Fibroblast of skin of left quadriceps (primary cell): ENCODE measurements at regions not wholly inside any gene's neighbourhood (a gene's known extent, or its start where the extent isn't known, plus 50 kb on each side); places are given as distances from the start of the nearest gene placed in this dataset.
"Not testable (repeated sequence)": the region's sequence is repeated elsewhere in the genome, so short reads cannot be mapped to it uniquely, and the experiment has no call there.

Experiments used
- DNase-seq, 2 experiments: peaks; one replicate each; pipeline ENCODE4 v3.0.0-alpha.2; 2013; ENCODE audit warnings: low read depth in 2 of 2

DNA sequence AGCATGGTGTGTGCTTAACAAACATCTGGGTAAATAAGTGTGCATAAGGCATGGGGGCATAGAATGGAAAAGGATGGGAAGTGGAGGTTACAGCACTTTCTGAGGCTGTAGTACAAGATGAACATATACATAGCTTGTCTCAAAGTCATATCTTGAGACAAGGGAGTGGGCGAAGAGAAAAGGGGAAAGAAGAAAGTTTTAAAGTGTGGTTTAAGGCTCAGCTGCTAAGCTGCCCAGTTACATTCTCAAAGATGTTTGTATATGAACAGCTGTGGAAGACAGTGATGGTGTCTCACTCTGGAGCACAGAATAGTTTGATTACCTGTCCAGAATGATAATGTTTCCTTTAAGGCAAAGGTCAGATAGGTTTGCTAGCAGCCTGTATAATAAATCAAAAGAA is 61.9 kb upstream of the LANCL2 start:
- no peak for DNase-seq

DNA sequence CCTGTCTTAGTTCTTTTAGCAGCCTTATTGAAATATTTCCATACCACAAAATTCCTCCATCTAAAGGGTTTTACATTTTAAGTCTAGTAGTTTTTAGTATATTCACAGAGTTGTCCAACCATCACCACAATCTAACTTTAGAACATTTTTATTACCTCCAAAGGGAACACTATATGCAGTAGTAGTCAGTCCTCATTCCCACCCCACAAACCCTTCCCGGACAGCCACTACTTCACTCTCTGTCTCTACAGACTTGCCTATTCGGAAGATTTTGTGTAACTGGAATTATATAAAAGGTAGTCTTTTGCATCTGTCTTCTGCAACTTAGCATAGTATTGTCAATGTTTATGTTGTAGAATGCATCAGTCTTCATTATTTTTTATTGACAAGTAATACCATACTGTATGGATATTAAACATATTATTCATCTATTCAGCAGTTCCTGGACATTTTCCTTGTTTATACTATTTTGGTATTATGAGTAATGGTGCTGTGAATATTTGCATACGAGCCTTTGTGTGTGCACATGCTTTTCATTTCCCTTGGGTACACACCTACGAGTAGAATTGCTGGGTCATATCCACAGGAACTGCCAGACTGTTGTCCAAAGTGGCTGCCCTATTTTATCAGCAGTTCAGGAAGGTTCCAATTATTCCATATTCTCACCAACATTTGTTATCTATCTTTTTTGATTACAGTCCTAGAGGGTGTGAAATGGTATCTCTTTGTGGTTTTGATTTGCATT is 60.9 kb upstream of the LANCL2 start:
- no peak for DNase-seq

DNA sequence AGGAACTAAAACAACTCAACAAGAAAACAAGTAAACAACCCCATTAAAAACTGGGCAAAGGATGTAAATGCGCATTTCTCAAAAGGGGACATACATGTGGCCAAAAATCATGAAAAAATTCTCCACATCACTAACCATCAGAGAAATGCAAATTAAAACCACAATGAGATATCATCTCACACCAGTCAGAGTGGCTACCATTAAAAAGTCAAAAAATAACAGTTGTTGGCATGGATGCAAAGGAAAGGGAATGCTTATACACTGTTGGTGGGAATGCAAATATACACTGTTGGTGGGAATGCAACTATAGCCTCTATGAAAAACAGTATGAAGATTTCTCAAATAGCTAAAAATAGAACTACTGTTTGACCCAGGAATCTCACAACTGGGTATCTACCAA is 60.0 kb upstream of the LANCL2 start:
- no peak for DNase-seq

DNA sequence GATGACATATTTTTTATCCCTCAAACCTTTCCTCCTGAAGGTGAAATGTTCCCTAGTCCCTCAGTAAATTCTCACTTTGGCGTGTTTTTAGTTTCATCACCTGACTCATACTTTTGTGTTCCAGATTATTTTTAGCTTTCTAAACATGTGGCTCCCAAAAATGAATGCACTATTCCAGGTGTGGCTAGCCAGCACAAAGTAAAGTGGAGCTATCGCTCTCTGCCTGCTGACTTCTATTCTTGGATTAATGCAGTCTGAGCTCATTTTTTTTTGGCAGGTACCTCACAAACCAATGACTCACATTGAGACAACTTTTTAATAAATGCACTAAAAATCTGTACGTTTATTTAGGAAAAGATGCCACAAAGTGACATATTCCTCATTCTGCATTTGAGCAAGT is 58.8 kb upstream of the LANCL2 start:
- DNase-seq: no peak

DNA sequence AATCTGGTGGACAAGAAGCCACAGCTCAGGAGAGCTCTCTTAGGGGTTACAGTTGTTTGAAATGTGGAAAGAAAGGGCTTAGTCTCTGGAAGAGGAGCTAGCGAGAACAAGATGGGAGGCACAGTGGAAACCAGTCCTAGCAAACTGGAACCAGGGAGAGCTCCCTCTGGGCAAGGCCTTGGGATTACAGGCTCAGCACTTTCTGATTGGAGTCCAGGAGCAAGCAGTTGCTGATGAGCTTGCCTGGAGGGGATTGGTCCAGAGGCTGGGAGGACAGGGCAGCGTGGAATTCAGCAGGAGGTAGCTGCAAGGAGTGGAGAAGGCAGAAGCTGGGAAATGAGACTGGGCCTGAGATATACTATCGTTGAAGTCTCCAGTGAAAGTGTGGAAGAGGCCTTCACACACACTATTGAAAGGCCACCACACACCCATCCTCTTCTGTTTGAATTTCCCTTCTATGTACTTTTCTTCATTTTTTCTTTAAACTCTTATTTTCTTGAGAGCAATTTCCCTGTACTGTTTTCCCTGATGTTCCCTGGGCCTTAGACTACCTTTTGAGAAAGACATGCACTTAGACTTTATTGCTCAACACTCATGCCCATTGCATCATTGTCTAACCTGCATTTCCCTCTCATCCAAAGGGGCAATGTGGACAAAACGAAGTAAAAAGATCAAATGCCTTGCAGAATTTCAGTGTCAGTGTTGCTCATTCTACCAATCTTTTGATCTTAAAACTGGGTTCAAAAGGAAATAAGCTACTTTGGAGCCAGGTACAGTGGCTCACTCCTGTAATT is 57.8 kb upstream of the LANCL2 start:
- DNase-seq: no peak

DNA sequence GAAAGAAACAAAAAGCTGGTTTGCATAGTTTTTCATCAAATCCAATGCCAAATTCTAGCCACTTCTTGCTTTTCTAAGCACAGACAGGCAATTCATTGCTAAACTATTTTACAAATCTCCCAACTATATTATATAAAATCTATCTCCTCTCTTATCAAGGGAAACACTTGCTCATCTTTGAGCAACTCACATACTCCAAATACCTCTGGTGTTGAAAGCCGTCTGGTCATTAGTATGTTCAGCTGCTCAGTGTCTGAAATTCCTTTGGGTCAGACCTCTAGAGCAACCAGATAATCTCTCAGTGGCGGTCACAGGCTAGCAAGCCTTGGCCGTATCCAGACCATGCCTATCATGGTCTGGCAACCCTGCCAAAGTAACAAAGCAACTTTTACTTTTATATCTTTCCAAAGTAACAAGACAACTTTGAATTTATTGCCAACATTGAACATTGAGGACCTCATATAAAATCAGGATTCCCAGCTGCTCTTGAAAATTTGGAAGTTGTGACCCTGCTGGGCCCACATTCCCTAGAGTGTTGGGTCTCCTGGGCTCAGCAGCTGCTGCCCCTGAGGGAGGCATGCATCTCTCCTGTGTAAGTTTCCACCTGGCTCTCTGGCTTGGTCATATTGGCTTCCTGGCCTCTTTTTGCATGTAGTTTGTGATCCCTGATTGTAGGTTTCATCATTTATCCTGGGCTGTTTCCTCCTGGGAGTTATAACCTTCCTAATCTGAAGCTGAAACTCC is 56.8 kb upstream of the LANCL2 start:
- peak; percentile 39 to 42 for DNase-seq

DNA sequence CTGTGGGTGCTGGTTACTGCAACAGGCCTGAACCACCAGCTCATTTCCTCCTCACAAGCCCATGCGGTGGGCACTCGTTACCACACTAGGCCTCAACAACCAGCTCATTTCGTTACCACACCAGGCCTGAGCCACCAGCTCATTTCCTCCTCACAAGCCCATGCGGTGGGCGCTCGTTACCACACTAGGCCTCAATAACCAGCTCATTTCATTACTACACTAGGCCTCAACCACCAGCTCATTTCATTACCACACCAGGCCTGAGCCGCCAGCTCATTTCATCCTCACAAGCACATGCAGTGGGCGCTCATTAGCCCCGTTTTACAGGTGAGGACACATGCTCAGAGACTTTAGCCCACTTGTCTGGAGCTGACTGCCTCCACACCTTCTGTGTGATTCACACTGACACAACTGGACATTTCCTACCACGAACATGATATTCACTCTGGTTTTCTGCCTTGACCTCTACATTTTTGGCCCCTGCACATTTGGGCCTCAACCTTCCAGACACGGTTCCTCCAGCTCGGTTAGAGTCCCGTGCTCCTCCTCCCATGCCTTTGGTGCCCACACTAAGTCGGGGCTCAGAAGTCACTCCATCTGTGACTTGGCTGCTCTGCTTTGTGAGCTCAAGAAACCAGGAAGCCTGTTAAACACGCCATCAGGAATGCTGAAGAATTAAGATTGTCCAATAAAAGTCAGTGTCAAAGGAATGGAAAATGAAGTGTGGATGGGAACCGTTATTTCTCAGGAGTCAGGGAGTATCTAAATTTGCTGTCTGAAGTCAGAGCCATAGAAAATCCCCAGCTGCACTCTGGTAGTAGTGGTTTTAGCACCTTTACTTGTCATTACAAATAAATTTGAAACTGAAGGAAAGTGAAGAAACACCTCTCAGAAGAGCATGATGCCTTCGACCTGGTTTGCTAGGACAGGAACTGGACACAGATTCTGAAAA is 55.8 kb upstream of the LANCL2 start:
- no peak for DNase-seq

DNA sequence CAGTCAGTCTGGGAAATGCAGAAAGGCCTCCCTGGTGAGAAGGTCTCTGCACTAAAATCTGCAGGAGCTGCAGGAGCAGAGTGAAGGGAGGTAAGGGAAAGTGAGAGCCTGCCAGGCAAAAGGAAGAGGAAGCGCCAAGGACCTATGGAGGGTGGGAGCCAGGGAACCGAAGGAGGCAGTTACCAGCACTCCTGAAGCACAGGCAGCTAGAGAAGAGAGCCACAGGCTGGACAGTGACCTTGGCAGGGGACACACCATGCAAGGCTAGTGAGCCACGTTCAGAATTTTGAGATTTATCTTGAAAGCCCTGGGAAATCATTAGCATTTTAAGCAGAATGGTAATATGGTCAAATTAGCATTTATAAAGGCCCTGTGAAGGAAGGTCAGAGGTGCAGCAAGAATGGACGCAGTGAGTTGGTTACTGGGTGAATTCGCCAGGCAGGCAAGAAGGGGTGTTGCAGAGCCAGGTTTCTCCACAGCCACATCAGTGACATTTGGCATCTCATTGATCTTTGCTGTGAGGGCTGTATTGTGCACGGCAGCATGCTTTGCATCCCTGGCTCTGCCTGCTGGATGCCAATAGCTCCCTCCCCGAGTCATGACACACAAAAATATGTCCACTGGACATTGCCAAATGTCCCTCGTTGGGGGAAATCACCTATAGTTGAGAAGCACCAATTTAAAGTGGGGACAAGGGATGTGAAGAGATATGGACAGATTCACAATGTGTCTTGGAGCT is 54.7 kb upstream of the LANCL2 start:
- no peak for DNase-seq

DNA sequence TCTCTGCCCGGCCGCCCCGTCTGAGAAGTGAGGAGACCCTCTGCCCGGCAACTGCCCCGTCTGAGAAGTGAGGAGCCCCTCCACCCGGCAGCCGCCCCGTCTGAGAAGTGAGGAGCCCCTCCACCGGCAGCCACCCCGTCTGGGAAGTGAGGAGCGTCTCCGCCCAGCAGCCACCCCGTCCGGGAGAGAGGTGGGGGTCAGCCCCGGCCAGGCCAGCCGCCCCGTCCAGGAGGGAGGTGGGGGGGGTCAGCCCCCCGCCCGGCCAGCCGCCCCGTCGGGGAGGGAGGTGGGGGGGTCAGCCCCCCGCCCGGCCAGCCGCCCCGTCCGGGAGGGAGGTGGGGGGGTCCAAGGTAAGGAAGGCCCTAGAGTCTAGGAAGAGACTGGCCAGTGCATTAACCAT is 53.2 kb upstream of the LANCL2 start:
- not testable (repeated sequence) for DNase-seq

DNA sequence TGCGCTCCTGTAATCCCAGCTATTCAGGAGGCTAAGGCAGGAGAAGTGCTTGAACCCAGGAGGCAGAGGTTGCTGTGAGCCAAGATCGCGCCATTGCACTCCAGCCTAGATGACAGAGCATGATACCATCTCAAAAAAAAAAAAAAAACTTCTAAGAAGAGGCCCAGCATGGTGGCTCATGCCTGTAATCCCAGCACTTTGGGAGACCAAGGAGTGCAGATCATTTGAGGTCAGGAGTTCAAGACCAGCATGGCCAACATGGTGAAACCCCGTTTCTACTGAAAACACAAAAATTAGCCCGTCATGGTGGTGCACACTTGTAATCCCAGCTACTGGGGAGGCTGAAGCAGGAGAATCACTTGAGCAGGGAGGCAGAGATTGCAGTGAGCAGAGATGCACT is 51.5 kb upstream of the LANCL2 start:
- not testable (repeated sequence) for DNase-seq

DNA sequence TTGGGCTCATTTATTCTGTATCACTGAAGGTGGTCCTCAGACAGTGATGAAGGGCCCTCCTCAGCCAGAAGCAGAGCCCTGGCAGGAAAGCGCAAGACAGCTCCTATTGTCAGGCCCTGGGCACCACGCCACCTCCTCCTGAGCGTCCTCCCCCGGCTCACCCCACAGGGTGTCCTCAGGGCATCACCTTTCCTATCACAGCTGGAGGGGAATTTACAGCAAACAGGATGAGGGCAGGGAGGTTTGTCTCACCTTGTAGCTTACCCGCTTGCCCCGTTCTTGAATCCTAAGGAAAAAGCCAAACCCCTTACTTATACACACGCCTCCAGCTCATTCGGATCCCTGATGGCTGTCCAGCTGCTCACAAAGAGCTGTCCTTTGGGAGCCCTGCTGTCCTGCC is 50.2 kb upstream of the LANCL2 start:
- DNase-seq: no peak
